ENCODE measurements at regions not wholly inside any gene's neighbourhood (a gene's known extent, or its start where the extent isn't known, plus 50 kb on each side); places are given as distances from the start of the nearest gene placed in this dataset.

DNA sequence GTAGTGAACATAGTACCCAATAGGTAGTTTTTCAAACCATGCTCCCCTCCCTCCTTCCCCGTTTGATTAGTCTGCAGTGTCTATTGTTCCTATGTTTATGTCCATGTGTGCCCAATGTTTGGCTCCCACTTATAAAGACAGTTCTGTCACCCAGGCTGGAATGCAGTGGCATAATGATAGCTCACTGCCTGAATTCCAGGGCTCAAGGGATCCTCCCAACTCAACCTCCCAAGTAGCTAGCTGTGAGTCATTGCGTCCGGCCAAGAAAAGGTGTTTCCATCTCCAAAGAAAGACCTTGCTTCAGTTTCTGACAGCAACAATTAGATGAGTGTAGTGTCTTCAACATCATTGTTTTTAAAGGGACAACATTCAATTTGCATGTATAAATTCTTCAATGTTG, 131.1 kb upstream of the CEP162 start:
- H3K4me1 ChIP-seq (ENCODE audit: control insufficient read depth in 4 of 4, insufficient read depth in 4 of 4, low read length in 3 of 4): peaks cover 0 to 9% (median 6%) of the 10 kb centered on the region in 4 donors
- WGBS: 93% methylated on average over 3 of the region's 3 CpGs
- H3K4me3 ChIP-seq (ENCODE audit: low read depth in 1 of 3, low read length in 3 of 3): no peak overlapping the region
- no peaks in the 10 kb centered on the region for H3K9me3 ChIP-seq (ENCODE audit: control insufficient read depth in 4 of 4, low read length in 3 of 4)
- no peak for TF ChIP-seq ATF3 (IDR thresholded peaks at IDR 0.05)
- no peak for TF ChIP-seq YY1 (IDR thresholded peaks at IDR 0.05)
- no peak for TF ChIP-seq SP1 (IDR thresholded peaks at IDR 0.05)
- TF ChIP-seq, protein P1, sequence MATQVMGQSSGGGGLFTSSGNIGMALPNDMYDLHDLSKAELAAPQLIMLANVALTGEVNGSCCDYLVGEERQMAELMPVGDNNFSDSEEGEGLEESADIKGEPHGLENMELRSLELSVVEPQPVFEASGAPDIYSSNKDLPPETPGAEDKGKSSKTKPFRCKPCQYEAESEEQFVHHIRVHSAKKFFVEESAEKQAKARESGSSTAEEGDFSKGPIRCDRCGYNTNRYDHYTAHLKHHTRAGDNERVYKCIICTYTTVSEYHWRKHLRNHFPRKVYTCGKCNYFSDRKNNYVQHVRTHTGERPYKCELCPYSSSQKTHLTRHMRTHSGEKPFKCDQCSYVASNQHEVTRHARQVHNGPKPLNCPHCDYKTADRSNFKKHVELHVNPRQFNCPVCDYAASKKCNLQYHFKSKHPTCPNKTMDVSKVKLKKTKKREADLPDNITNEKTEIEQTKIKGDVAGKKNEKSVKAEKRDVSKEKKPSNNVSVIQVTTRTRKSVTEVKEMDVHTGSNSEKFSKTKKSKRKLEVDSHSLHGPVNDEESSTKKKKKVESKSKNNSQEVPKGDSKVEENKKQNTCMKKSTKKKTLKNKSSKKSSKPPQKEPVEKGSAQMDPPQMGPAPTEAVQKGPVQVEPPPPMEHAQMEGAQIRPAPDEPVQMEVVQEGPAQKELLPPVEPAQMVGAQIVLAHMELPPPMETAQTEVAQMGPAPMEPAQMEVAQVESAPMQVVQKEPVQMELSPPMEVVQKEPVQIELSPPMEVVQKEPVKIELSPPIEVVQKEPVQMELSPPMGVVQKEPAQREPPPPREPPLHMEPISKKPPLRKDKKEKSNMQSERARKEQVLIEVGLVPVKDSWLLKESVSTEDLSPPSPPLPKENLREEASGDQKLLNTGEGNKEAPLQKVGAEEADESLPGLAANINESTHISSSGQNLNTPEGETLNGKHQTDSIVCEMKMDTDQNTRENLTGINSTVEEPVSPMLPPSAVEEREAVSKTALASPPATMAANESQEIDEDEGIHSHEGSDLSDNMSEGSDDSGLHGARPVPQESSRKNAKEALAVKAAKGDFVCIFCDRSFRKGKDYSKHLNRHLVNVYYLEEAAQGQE (IDR thresholded peaks at IDR 0.05): no peak
- TF ChIP-seq HNF4G (IDR thresholded peaks at IDR 0.05): no peak
- no peak for TF ChIP-seq FOXA2 (IDR thresholded peaks at IDR 0.05)
- TF ChIP-seq, protein P2, sequence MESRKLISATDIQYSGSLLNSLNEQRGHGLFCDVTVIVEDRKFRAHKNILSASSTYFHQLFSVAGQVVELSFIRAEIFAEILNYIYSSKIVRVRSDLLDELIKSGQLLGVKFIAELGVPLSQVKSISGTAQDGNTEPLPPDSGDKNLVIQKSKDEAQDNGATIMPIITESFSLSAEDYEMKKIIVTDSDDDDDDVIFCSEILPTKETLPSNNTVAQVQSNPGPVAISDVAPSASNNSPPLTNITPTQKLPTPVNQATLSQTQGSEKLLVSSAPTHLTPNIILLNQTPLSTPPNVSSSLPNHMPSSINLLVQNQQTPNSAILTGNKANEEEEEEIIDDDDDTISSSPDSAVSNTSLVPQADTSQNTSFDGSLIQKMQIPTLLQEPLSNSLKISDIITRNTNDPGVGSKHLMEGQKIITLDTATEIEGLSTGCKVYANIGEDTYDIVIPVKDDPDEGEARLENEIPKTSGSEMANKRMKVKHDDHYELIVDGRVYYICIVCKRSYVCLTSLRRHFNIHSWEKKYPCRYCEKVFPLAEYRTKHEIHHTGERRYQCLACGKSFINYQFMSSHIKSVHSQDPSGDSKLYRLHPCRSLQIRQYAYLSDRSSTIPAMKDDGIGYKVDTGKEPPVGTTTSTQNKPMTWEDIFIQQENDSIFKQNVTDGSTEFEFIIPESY (IDR thresholded peaks at IDR 0.05): no peak
- no peak for TF ChIP-seq GABPA (IDR thresholded peaks at IDR 0.05 in 1 of 2, conservative IDR thresholded peaks at IDR 0.05 in 1 of 2)
- no peak for TF ChIP-seq HNF4A (conservative IDR thresholded peaks at IDR 0.05)
- TF ChIP-seq JUND (IDR thresholded peaks at IDR 0.05): no peak
- TF ChIP-seq FOXA1 (IDR thresholded peaks at IDR 0.05): no peak
- no peak for TF ChIP-seq RAD21 (IDR thresholded peaks at IDR 0.05)
- TF ChIP-seq, protein P3, sequence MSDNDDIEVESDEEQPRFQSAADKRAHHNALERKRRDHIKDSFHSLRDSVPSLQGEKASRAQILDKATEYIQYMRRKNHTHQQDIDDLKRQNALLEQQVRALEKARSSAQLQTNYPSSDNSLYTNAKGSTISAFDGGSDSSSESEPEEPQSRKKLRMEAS (IDR thresholded peaks at IDR 0.05): no peak
- no peak for TF ChIP-seq RXRA (IDR thresholded peaks at IDR 0.05)
- TF ChIP-seq NR2F2 (IDR thresholded peaks at IDR 0.05): no peak
- TF ChIP-seq EGR1 (IDR thresholded peaks at IDR 0.05; ENCODE audit: low read depth in 2 of 2): no peak
- TF ChIP-seq TAF1 (conservative IDR thresholded peaks at IDR 0.05): no peak
- TF ChIP-seq CTCF (IDR thresholded peaks at IDR 0.05; ENCODE audit: low read depth, low read length, missing input control): no peak
- DNase-seq (ENCODE audit: low spot score): no peak
- H3K9ac ChIP-seq (ENCODE audit: low read depth in 1 of 2, low read length in 2 of 2): no peak overlapping the region
- no peak overlapping the region for H3K27ac ChIP-seq (ENCODE audit: low read depth in 1 of 2, low read length in 2 of 2)
- H3K36me3 ChIP-seq (ENCODE audit: control insufficient read depth in 4 of 4, insufficient read depth in 3 of 4, low read depth in 1 of 4, low read length in 3 of 4): no peaks in the 10 kb centered on the region
- H3K27me3 ChIP-seq (ENCODE audit: control insufficient read depth in 4 of 4, insufficient read depth in 4 of 4, low read length in 3 of 4): no peaks in the 10 kb centered on the region

Data from liver (tissue), 8 donors.